ENCODE measurements at regions not wholly inside any gene's neighbourhood (a gene's known extent, or its start where the extent isn't known, plus 50 kb on each side); places are given as distances from the start of the nearest gene placed in this dataset.
"Not testable (repeated sequence)": the region's sequence is repeated elsewhere in the genome, so short reads cannot be mapped to it uniquely, and the experiment has no call there.

GRCh38 chr2:392181-392925, 104.5 kb upstream of the ALKAL2 start:
- DNase-seq (ENCODE audit: low read depth) = no peak
- H3K4me3 ChIP-seq (ENCODE audit: low read depth, low read length) = no peak overlapping the region
- no peak for TF ChIP-seq CTCF (IDR thresholded peaks at IDR 0.05; ENCODE audit: insufficient read depth, low read depth, low read length, missing control alignments)

GRCh38 chr2:391696-392095, 103.8 kb upstream of the ALKAL2 start:
- no peak overlapping the region for H3K4me3 ChIP-seq (ENCODE audit: low read depth, low read length)
- DNase-seq (ENCODE audit: low read depth) = no peak
- no peak for TF ChIP-seq CTCF (IDR thresholded peaks at IDR 0.05; ENCODE audit: insufficient read depth, low read depth, low read length, missing control alignments)

GRCh38 chr2:390959-391358, 103.1 kb upstream of the ALKAL2 start:
- DNase-seq (ENCODE audit: low read depth) = no peak
- TF ChIP-seq CTCF (IDR thresholded peaks at IDR 0.05; ENCODE audit: insufficient read depth, low read depth, low read length, missing control alignments) = no peak
- no peak overlapping the region for H3K4me3 ChIP-seq (ENCODE audit: low read depth, low read length)

- not testable (repeated sequence) for H3K4me3 ChIP-seq (ENCODE audit: low read depth, low read length); DNase-seq (ENCODE audit: low read depth)
Observed at GRCh38 chr2:389985-390384, 102.1 kb upstream of the ALKAL2 start.

- H3K4me3 ChIP-seq (ENCODE audit: low read depth, low read length); DNase-seq (ENCODE audit: low read depth): not testable (repeated sequence)
Observed at GRCh38 chr2:388752-389151, 100.9 kb upstream of the ALKAL2 start.

- TF ChIP-seq CTCF (IDR thresholded peaks at IDR 0.05; ENCODE audit: insufficient read depth, low read depth, low read length, missing control alignments) = no peak
- no peak overlapping the region for H3K4me3 ChIP-seq (ENCODE audit: low read depth, low read length)
- no peak for DNase-seq (ENCODE audit: low read depth)
Observed at GRCh38 chr2:387980-388421, 100.1 kb upstream of the ALKAL2 start.

- H3K4me3 ChIP-seq (ENCODE audit: low read depth, low read length) = no peak overlapping the region
- TF ChIP-seq CTCF (IDR thresholded peaks at IDR 0.05; ENCODE audit: insufficient read depth, low read depth, low read length, missing control alignments) = no peak
- DNase-seq (ENCODE audit: low read depth) = no peak
Observed at GRCh38 chr2:386406-387103, 98.7 kb upstream of the ALKAL2 start.

GRCh38 chr2:385785-386184, 97.9 kb upstream of the ALKAL2 start:
- TF ChIP-seq CTCF (IDR thresholded peaks at IDR 0.05; ENCODE audit: insufficient read depth, low read depth, low read length, missing control alignments) = no peak
- DNase-seq (ENCODE audit: low read depth) = no peak
- H3K4me3 ChIP-seq (ENCODE audit: low read depth, low read length) = no peak overlapping the region
